ENCODE measurements at regions not wholly inside any gene's neighbourhood (a gene's known extent, or its start where the extent isn't known, plus 50 kb on each side); places are given as distances from the start of the nearest gene placed in this dataset.

DNA sequence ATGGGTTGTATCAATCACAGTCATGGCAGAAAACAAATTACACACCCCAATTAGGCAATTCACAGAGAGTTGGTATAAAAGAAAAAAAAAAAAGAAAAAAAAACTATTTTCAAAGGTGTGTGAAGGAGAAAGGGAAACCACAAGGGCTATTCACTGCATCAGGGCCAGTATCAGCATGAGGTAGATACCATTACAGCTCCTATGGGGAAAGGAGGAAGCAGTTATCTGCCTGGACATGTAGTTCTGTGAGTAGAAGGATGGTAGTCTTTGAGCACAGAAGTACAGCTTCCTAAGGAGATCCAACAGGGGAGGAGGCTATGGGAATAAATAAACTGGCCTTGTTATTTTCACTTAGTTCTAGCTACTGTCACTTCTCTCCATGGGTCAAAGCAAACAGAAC is 746.1 kb downstream of the LUZP2 start:
- TF ChIP-seq, protein P1, sequence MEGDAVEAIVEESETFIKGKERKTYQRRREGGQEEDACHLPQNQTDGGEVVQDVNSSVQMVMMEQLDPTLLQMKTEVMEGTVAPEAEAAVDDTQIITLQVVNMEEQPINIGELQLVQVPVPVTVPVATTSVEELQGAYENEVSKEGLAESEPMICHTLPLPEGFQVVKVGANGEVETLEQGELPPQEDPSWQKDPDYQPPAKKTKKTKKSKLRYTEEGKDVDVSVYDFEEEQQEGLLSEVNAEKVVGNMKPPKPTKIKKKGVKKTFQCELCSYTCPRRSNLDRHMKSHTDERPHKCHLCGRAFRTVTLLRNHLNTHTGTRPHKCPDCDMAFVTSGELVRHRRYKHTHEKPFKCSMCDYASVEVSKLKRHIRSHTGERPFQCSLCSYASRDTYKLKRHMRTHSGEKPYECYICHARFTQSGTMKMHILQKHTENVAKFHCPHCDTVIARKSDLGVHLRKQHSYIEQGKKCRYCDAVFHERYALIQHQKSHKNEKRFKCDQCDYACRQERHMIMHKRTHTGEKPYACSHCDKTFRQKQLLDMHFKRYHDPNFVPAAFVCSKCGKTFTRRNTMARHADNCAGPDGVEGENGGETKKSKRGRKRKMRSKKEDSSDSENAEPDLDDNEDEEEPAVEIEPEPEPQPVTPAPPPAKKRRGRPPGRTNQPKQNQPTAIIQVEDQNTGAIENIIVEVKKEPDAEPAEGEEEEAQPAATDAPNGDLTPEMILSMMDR (IDR thresholded peaks at IDR 0.05; ENCODE audit: low read length) = no peak
- no peak for TF ChIP-seq EZH2 (IDR thresholded peaks at IDR 0.05; ENCODE audit: borderline replicate concordance, low read length)
